ENCODE measurements at regions not wholly inside any gene's neighbourhood (a gene's known extent, or its start where the extent isn't known, plus 50 kb on each side); places are given as distances from the start of the nearest gene placed in this dataset.

DNA sequence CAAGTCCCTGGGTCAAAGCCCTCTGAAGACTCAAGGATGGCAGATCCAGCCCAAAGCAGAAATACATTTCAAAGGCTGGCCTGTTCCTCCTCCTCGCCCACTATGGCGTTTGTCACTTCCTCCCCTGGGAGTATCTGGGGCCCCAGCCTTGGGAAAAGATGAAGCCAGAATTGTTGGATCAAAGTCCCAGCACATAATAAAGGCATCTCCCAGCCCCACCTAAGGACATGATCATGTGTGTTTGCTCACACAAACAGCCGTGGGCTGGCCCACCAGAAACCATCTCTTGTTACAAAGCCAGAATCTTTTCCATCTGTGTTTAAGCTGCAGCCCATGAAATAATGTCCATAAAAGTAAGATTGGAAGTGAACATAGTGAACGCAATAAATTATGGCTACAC, 50.1 kb upstream of the HAAO start:
- H3K27ac ChIP-seq (ENCODE audit: low read length) = no peak overlapping the region
- H3K9me3 ChIP-seq (ENCODE audit: control insufficient read depth in 2 of 2, low read length in 2 of 2) = no peaks in the 10 kb centered on the region
- H3K4me1 ChIP-seq (ENCODE audit: control insufficient read depth, insufficient read depth, low read length) = peaks cover 39% of the 10 kb centered on the region
- H3K27me3 ChIP-seq (ENCODE audit: control insufficient read depth in 1 of 2, insufficient read depth in 2 of 2, low read length in 2 of 2) = no peaks in the 10 kb centered on the region
- no peak overlapping the region for H3K9ac ChIP-seq (ENCODE audit: low read length in 2 of 2)
- no peaks in the 10 kb centered on the region for H3K36me3 ChIP-seq (ENCODE audit: control insufficient read depth in 2 of 2, insufficient read depth in 2 of 2, low read length in 2 of 2)
- no peak overlapping the region for H3K4me3 ChIP-seq (ENCODE audit: low read length in 2 of 2)
